Peyer's patch (tissue), 4 donors: ENCODE measurements at regions not wholly inside any gene's neighbourhood (a gene's known extent, or its start where the extent isn't known, plus 50 kb on each side); places are given as distances from the start of the nearest gene placed in this dataset.

Source experiments
- DNase-seq, 3 donors: peaks; one replicate each; pipeline ENCODE4 v3.0.0-alpha.2; 2017 to 2019
- H3K27ac ChIP-seq, 4 donors: fragments of 200-600 bp; sonication (generic); one replicate each; pipeline ENCODE4 v1.5.1; 2016 to 2019
- H3K27me3 ChIP-seq, 2 donors: fragments of 200-600 bp; sonication (generic); one replicate each; pipeline ENCODE4 v1.5.1; 2019
- H3K36me3 ChIP-seq, 3 donors: fragments of 200-600 bp; sonication (generic); one replicate each; pipeline ENCODE4 v1.5.1; 2016 to 2019
- H3K4me1 ChIP-seq, 4 donors: fragments of 200-600 bp; sonication (generic); one replicate each; pipeline ENCODE4 v1.5.1; 2016 to 2019
- H3K4me3 ChIP-seq, 4 donors: fragments of 200-600 bp; sonication (generic); 1 replicate in 3 of 4; 2 replicates in 1 of 4; pipeline ENCODE4 v1.5.1; 2016 to 2019; ENCODE audit warnings: mild to moderate bottlenecking in 1 of 4
- H3K9me3 ChIP-seq, 4 donors: fragments of 200-600 bp; sonication (generic); one replicate each; pipeline ENCODE4 v1.5.1; 2016 to 2019; ENCODE audit warnings: mild to moderate bottlenecking in 1 of 4
- CTCF ChIP-seq, 6 experiments: fragments of 450-650 bp in 4 of 6; fragments of 200-600 bp in 2 of 6; sonication (generic) in 1 of 6; IDR thresholded peaks; one replicate each; pipeline ENCODE4 v1.5.1; 2017 to 2019; ENCODE audit warnings: antibody characterized with exemption in 6 of 6, mild to moderate bottlenecking in 3 of 6, moderate library complexity in 1 of 6
- POLR2A ChIP-seq, 2 donors: fragments of 450-650 bp; IDR thresholded peaks; one replicate each; pipeline ENCODE4 v1.5.1; 2017; ENCODE audit warnings: antibody characterized with exemption in 2 of 2, mild to moderate bottlenecking in 2 of 2, moderate library complexity in 2 of 2

- Histone ChIP-seq H3K36me3 (no peaks in the 10 kb centered on the region), H3K27ac (no peak overlapping the region), H3K27me3 (no peaks in the 10 kb centered on the region), H3K4me3 (no peak overlapping the region), H3K9me3 (no peaks in the 10 kb centered on the region), H3K4me1 (no peaks in the 10 kb centered on the region)
- TF ChIP-seq CTCF (IDR thresholded peaks at IDR 0.05) = no peak
- no peak for TF ChIP-seq POLR2A (IDR thresholded peaks at IDR 0.05)
- DNase-seq = no peak
These were observed 170.7 kb downstream of the NEBL start for GRCh38 chr10:20726381-20726780.

GRCh38 chr10:20714979-20715378 is 182.1 kb downstream of the NEBL start:
- no peaks in the 10 kb centered on the region for H3K9me3 ChIP-seq
- H3K36me3 ChIP-seq = no peaks in the 10 kb centered on the region

GRCh38 chr10:20714518-20714917 is 182.6 kb downstream of the NEBL start:
- Histone ChIP-seq H3K9me3 (no peaks in the 10 kb centered on the region), H3K4me1 (no peaks in the 10 kb centered on the region), H3K36me3 (no peaks in the 10 kb centered on the region), H3K4me3 (no peak overlapping the region), H3K27me3 (no peaks in the 10 kb centered on the region), H3K27ac (no peak overlapping the region)
- TF ChIP-seq POLR2A (IDR thresholded peaks at IDR 0.05) (no peak), CTCF (IDR thresholded peaks at IDR 0.05) (no peak)
- DNase-seq = no peak

More at GRCh38 chr10:20714979-20715378, 182.1 kb downstream of the NEBL start:
- H3K27ac ChIP-seq = no peak overlapping the region
- no peaks in the 10 kb centered on the region for H3K27me3 ChIP-seq
- no peak overlapping the region for H3K4me3 ChIP-seq
- TF ChIP-seq POLR2A (IDR thresholded peaks at IDR 0.05) (no peak), CTCF (IDR thresholded peaks at IDR 0.05) (no peak)
- DNase-seq = no peak
- no peaks in the 10 kb centered on the region for H3K4me1 ChIP-seq

GRCh38 chr10:20713420-20713819 is 183.7 kb downstream of the NEBL start:
- Histone ChIP-seq H3K9me3 (no peaks in the 10 kb centered on the region), H3K4me3 (no peak overlapping the region), H3K27ac (no peak overlapping the region), H3K27me3 (no peaks in the 10 kb centered on the region), H3K36me3 (no peaks in the 10 kb centered on the region), H3K4me1 (no peaks in the 10 kb centered on the region)
- TF ChIP-seq POLR2A (IDR thresholded peaks at IDR 0.05) (no peak), CTCF (IDR thresholded peaks at IDR 0.05) (no peak)
- no peak for DNase-seq

- Histone ChIP-seq H3K27me3 (no peaks in the 10 kb centered on the region), H3K27ac (no peak overlapping the region), H3K9me3 (no peaks in the 10 kb centered on the region), H3K36me3 (no peaks in the 10 kb centered on the region), H3K4me3 (no peak overlapping the region), H3K4me1 (no peaks in the 10 kb centered on the region)
- TF ChIP-seq POLR2A (IDR thresholded peaks at IDR 0.05) (no peak), CTCF (IDR thresholded peaks at IDR 0.05) (no peak)
- DNase-seq = no peak
These were observed 184.3 kb downstream of the NEBL start for GRCh38 chr10:20712774-20713173.

GRCh38 chr10:20709708-20710107 is 187.4 kb downstream of the NEBL start:
- Histone ChIP-seq H3K9me3 (no peaks in the 10 kb centered on the region), H3K36me3 (no peaks in the 10 kb centered on the region), H3K27me3 (no peaks in the 10 kb centered on the region), H3K27ac (no peak overlapping the region), H3K4me1 (no peaks in the 10 kb centered on the region), H3K4me3 (no peak overlapping the region)
- no peak for TF ChIP-seq POLR2A (IDR thresholded peaks at IDR 0.05)
- no peak for TF ChIP-seq CTCF (IDR thresholded peaks at IDR 0.05)
- no peak for DNase-seq
